A673 (cell line): ENCODE measurements at regions not wholly inside any gene's neighbourhood (a gene's known extent, or its start where the extent isn't known, plus 50 kb on each side); places are given as distances from the start of the nearest gene placed in this dataset.

Source experiments
- EZH2 ChIP-seq: fragments of 200-600 bp; sonication (generic); IDR thresholded peaks from 2 replicates; pipeline ENCODE4 v1.6.1; 2017; ENCODE audit warnings: borderline replicate concordance, low read depth, mild to moderate bottlenecking, mixed read lengths, antibody characterized with exemption, low read length; ENCODE audit not compliant: poor library complexity, severe bottlenecking
- TF ChIP-seq, protein P1 (sequence below): fragments of 300-800, 200-600 bp; sonication (generic); conservative IDR thresholded peaks from 2 replicates; pipeline ENCODE4 v1.5.1; 2017; ENCODE audit warnings: low read depth, mild to moderate bottlenecking, antibody characterized with exemption, low read length, moderate library complexity, mixed read lengths

DNA sequence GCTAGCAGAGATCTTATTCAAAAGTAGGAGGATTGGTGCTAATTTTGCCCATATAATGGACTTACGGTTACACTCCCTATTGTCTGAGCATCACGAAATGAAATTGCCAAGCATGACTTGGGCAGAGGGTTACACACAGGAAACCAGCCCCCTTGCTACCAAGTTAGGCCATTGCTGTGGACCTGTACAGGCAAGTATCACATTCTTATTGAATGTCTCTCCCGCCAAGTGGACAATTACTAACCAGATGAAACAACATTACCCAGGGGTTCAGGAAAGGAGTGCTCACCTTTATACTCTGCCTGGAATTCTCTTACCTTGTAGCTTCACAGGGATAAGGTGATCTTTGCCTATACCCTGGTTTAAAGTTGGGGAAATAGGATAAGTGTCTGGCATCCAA, 70.6 kb upstream of the TOX3 start:
- TF ChIP-seq, protein P1, sequence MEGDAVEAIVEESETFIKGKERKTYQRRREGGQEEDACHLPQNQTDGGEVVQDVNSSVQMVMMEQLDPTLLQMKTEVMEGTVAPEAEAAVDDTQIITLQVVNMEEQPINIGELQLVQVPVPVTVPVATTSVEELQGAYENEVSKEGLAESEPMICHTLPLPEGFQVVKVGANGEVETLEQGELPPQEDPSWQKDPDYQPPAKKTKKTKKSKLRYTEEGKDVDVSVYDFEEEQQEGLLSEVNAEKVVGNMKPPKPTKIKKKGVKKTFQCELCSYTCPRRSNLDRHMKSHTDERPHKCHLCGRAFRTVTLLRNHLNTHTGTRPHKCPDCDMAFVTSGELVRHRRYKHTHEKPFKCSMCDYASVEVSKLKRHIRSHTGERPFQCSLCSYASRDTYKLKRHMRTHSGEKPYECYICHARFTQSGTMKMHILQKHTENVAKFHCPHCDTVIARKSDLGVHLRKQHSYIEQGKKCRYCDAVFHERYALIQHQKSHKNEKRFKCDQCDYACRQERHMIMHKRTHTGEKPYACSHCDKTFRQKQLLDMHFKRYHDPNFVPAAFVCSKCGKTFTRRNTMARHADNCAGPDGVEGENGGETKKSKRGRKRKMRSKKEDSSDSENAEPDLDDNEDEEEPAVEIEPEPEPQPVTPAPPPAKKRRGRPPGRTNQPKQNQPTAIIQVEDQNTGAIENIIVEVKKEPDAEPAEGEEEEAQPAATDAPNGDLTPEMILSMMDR, result no peak
- TF ChIP-seq EZH2, result no peak
